ENCODE measurements at regions not wholly inside any gene's neighbourhood (a gene's known extent, or its start where the extent isn't known, plus 50 kb on each side); places are given as distances from the start of the nearest gene placed in this dataset.

GRCh38 chr6:67361264-67361663, 1273.8 kb upstream of the ADGRB3 start:
- no peaks in the 10 kb centered on the region for H3K36me3 ChIP-seq (ENCODE audit: control insufficient read depth, insufficient read depth, low read length)
- TF ChIP-seq, protein P1, sequence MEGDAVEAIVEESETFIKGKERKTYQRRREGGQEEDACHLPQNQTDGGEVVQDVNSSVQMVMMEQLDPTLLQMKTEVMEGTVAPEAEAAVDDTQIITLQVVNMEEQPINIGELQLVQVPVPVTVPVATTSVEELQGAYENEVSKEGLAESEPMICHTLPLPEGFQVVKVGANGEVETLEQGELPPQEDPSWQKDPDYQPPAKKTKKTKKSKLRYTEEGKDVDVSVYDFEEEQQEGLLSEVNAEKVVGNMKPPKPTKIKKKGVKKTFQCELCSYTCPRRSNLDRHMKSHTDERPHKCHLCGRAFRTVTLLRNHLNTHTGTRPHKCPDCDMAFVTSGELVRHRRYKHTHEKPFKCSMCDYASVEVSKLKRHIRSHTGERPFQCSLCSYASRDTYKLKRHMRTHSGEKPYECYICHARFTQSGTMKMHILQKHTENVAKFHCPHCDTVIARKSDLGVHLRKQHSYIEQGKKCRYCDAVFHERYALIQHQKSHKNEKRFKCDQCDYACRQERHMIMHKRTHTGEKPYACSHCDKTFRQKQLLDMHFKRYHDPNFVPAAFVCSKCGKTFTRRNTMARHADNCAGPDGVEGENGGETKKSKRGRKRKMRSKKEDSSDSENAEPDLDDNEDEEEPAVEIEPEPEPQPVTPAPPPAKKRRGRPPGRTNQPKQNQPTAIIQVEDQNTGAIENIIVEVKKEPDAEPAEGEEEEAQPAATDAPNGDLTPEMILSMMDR (IDR thresholded peaks at IDR 0.05; ENCODE audit: insufficient read depth, low read length, poor library complexity, severe bottlenecking): no peak
- H3K27me3 ChIP-seq (replicated peaks; ENCODE audit: control insufficient read depth, insufficient read depth, low read length): no peaks in the 10 kb centered on the region
- DNase-seq (ENCODE audit: extremely low read depth, insufficient read length): no peak
- H3K4me3 ChIP-seq (replicated peaks; ENCODE audit: low read depth, low read length): no peak overlapping the region

DNA sequence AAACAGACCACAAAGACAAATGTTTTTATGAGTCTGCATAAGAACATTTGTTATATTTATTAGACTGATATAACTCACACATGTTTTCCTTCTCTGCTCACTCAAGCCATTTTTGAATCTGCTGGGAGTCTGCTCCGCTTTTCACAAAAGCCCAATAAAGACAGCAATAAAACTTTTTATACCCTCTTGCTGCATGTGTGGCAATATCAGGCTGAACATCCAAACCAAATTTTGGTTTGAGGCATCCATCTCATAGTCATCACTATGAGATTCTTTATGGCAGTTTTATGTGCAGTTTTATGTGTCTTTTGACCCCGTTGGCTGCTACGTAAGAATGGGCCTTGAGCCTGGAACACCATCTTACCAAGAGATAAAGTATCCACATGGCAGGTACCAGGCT, 1276.8 kb upstream of the ADGRB3 start:
- Histone ChIP-seq H3K36me3 (ENCODE audit: control insufficient read depth, insufficient read depth, low read length) (no peaks in the 10 kb centered on the region), H3K4me3 (replicated peaks; ENCODE audit: low read depth, low read length) (no peak overlapping the region), H3K27me3 (replicated peaks; ENCODE audit: control insufficient read depth, insufficient read depth, low read length) (no peaks in the 10 kb centered on the region)
- TF ChIP-seq, protein P1 (IDR thresholded peaks at IDR 0.05; ENCODE audit: insufficient read depth, low read length, poor library complexity, severe bottlenecking): no peak
- no peak for DNase-seq (ENCODE audit: extremely low read depth, insufficient read length)

DNA sequence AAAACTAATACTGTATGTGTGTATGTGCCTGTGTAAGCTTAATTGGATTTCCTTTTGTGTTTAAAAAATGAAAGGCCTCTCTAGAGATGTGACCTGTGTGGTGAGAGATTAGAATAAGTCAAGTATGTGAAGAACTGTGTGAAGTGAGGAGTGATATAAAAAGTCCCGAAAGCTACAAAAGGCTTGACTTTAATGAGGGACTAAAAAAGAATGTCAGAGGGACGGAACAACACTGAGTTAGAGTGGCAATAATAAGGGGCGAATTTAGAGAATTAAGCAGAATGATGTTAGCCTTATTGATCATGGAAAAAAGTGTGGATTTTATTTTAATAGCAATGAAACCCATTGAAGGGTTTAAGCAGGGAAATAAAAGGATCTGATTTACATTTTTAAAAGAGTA, 1281.2 kb upstream of the ADGRB3 start:
- H3K27me3 ChIP-seq (replicated peaks; ENCODE audit: control insufficient read depth, insufficient read depth, low read length): no peaks in the 10 kb centered on the region
- DNase-seq (ENCODE audit: extremely low read depth, insufficient read length): no peak
- TF ChIP-seq, protein P1 (IDR thresholded peaks at IDR 0.05; ENCODE audit: insufficient read depth, low read length, poor library complexity, severe bottlenecking): no peak
- H3K36me3 ChIP-seq (ENCODE audit: control insufficient read depth, insufficient read depth, low read length): no peaks in the 10 kb centered on the region
- no peak overlapping the region for H3K4me3 ChIP-seq (replicated peaks; ENCODE audit: low read depth, low read length)

DNA sequence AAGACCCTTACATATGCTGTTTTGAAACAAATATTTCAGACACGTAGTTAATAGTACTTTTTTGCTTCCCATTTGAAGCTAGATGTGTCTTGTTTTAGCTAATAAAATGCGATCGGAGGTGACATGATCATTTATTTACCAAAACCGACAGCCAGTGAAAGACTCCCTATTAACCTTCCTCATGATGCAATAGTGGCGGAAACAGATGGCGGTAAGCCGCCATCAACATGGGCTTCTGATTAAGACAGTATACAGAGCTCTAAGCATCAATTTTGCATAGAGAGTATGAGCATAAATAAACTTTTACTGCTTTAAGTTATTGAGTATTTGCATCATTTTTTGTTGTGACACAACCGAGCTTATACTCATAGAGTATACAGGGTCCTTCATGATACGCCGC, 1282.4 kb upstream of the ADGRB3 start:
- no peaks in the 10 kb centered on the region for H3K36me3 ChIP-seq (ENCODE audit: control insufficient read depth, insufficient read depth, low read length)
- no peak overlapping the region for H3K4me3 ChIP-seq (replicated peaks; ENCODE audit: low read depth, low read length)
- no peak for DNase-seq (ENCODE audit: extremely low read depth, insufficient read length)
- H3K27me3 ChIP-seq (replicated peaks; ENCODE audit: control insufficient read depth, insufficient read depth, low read length): no peaks in the 10 kb centered on the region
- TF ChIP-seq, protein P1 (IDR thresholded peaks at IDR 0.05; ENCODE audit: insufficient read depth, low read length, poor library complexity, severe bottlenecking): no peak

DNA sequence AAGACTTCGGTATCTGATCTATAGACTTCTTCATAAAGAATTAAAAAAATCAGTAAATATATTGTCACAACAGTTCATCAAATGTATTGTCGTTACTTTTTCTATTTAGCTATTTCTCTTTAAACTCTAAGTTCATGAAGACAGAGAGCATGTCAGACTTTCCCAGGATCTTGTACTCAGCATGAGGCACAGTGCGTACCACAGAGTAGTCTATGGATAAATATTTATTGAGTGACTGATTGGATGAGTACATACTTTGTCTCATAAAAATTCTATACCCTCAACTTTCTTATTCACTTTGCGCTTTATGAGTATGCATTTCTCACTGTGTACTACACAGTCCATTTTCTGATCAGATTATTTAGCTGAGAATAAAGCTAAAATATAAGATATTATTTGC, 1284.4 kb upstream of the ADGRB3 start:
- Histone ChIP-seq H3K4me3 (replicated peaks; ENCODE audit: low read depth, low read length) (no peak overlapping the region), H3K36me3 (ENCODE audit: control insufficient read depth, insufficient read depth, low read length) (no peaks in the 10 kb centered on the region), H3K27me3 (replicated peaks; ENCODE audit: control insufficient read depth, insufficient read depth, low read length) (no peaks in the 10 kb centered on the region)
- TF ChIP-seq, protein P1 (IDR thresholded peaks at IDR 0.05; ENCODE audit: insufficient read depth, low read length, poor library complexity, severe bottlenecking): no peak
- no peak for DNase-seq (ENCODE audit: extremely low read depth, insufficient read length)

GRCh38 chr6:67345946-67346345, 1289.1 kb upstream of the ADGRB3 start:
- DNase-seq (ENCODE audit: extremely low read depth, insufficient read length): no peak
- Histone ChIP-seq H3K4me3 (replicated peaks; ENCODE audit: low read depth, low read length) (no peak overlapping the region), H3K27me3 (replicated peaks; ENCODE audit: control insufficient read depth, insufficient read depth, low read length) (no peaks in the 10 kb centered on the region), H3K36me3 (ENCODE audit: control insufficient read depth, insufficient read depth, low read length) (no peaks in the 10 kb centered on the region)
- TF ChIP-seq, protein P1 (IDR thresholded peaks at IDR 0.05; ENCODE audit: insufficient read depth, low read length, poor library complexity, severe bottlenecking): no peak
